ENCODE measurements at regions not wholly inside any gene's neighbourhood (a gene's known extent, or its start where the extent isn't known, plus 50 kb on each side); places are given as distances from the start of the nearest gene placed in this dataset.
A peak's percentile ranks its signal among the peaks of the same experiment; 100 is the strongest.
"Not testable (repeated sequence)": the region's sequence is repeated elsewhere in the genome, so short reads cannot be mapped to it uniquely, and the experiment has no call there.

- no peak for DNase-seq (ENCODE audit: low read depth in 3 of 3)
These were observed 50.2 kb downstream of the SMIM38 start for GRCh38 chr11:69205743-69206612.

- DNase-seq (ENCODE audit: low read depth in 3 of 3) = not testable (repeated sequence)
These were observed 50.9 kb downstream of the SMIM38 start for GRCh38 chr11:69206613-69206965.

GRCh38 chr11:69207165-69207889, 51.6 kb downstream of the SMIM38 start:
- DNase-seq (ENCODE audit: low read depth in 3 of 3) = no peak

GRCh38 chr11:69208190-69209037, 52.7 kb downstream of the SMIM38 start:
- DNase-seq (ENCODE audit: low read depth in 3 of 3) = no peak

- no peak for DNase-seq (ENCODE audit: low read depth in 3 of 3)
These were observed 53.3 kb downstream of the SMIM38 start for GRCh38 chr11:69209038-69209350.

GRCh38 chr11:69209421-69210309, 53.9 kb downstream of the SMIM38 start:
- no peak for DNase-seq (ENCODE audit: low read depth in 3 of 3)

- DNase-seq (ENCODE audit: low read depth in 3 of 3) = no peak
These were observed 54.7 kb downstream of the SMIM38 start for GRCh38 chr11:69210310-69211035.

GRCh38 chr11:69211540-69211919, 55.8 kb downstream of the SMIM38 start:
- no peak for DNase-seq (ENCODE audit: low read depth in 3 of 3)

- DNase-seq (ENCODE audit: low read depth in 3 of 3) = no peak
These were observed 56.4 kb downstream of the SMIM38 start for GRCh38 chr11:69211920-69212797.

GRCh38 chr11:69212798-69213110, 57.0 kb downstream of the SMIM38 start:
- no peak for DNase-seq (ENCODE audit: low read depth in 3 of 3)

GRCh38 chr11:69213316-69213715, 57.6 kb downstream of the SMIM38 start:
- DNase-seq (ENCODE audit: low read depth in 3 of 3) = peak in 1 of 3 experiments; percentile 14

GRCh38 chr11:69213964-69214363, 58.2 kb downstream of the SMIM38 start:
- no peak for DNase-seq (ENCODE audit: low read depth in 3 of 3)

- no peak for DNase-seq (ENCODE audit: low read depth in 3 of 3)
These were observed 59.5 kb downstream of the SMIM38 start for GRCh38 chr11:69215216-69215615.

- DNase-seq (ENCODE audit: low read depth in 3 of 3) = no peak
These were observed 60.2 kb downstream of the SMIM38 start for GRCh38 chr11:69215784-69216415.

- DNase-seq (ENCODE audit: low read depth in 3 of 3) = no peak
These were observed 60.9 kb downstream of the SMIM38 start for GRCh38 chr11:69216647-69217051.

- no peak for DNase-seq (ENCODE audit: low read depth in 3 of 3)
These were observed 61.8 kb downstream of the SMIM38 start for GRCh38 chr11:69217276-69218105.

GRCh38 chr11:69218271-69218682, 62.5 kb downstream of the SMIM38 start:
- no peak for DNase-seq (ENCODE audit: low read depth in 3 of 3)

- DNase-seq (ENCODE audit: low read depth in 3 of 3) = no peak
These were observed 63.4 kb downstream of the SMIM38 start for GRCh38 chr11:69218946-69219720.

Measured in stimulated activated CD4-positive, alpha-beta T cell treated with anti-CD3 and anti-CD28 coated beads, TNF-alpha, amount 100 ng/mL, for 4 hours (primary cell).